ENCODE measurements at regions not wholly inside any gene's neighbourhood (a gene's known extent, or its start where the extent isn't known, plus 50 kb on each side); places are given as distances from the start of the nearest gene placed in this dataset.

DNA sequence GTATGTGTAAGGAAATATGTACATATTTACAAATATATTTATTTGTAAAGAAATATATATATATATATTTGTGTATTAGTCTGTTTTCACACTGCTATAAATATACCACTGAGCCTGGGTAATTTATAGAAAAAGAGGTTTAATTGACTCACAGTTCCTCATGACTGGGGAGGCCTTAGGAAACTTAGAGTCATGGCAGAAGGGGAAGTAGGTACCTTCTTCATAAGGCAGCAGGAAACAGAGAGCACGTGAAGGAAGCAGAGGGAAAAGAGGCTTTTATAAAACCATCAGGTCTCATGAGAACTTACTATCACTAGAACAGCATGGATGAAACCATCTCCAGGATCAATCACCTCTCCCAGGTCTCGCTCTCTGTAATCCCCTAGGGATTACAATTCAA is 644.5 kb upstream of the HS3ST5 start:
- H3K4me3 ChIP-seq (ENCODE audit: low read depth, low read length) = no peak overlapping the region
- TF ChIP-seq, protein P1, sequence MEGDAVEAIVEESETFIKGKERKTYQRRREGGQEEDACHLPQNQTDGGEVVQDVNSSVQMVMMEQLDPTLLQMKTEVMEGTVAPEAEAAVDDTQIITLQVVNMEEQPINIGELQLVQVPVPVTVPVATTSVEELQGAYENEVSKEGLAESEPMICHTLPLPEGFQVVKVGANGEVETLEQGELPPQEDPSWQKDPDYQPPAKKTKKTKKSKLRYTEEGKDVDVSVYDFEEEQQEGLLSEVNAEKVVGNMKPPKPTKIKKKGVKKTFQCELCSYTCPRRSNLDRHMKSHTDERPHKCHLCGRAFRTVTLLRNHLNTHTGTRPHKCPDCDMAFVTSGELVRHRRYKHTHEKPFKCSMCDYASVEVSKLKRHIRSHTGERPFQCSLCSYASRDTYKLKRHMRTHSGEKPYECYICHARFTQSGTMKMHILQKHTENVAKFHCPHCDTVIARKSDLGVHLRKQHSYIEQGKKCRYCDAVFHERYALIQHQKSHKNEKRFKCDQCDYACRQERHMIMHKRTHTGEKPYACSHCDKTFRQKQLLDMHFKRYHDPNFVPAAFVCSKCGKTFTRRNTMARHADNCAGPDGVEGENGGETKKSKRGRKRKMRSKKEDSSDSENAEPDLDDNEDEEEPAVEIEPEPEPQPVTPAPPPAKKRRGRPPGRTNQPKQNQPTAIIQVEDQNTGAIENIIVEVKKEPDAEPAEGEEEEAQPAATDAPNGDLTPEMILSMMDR (IDR thresholded peaks at IDR 0.05; ENCODE audit: insufficient read depth, low read depth, low read length) = no peak
- DNase-seq (ENCODE audit: low read depth) = no peak

DNA sequence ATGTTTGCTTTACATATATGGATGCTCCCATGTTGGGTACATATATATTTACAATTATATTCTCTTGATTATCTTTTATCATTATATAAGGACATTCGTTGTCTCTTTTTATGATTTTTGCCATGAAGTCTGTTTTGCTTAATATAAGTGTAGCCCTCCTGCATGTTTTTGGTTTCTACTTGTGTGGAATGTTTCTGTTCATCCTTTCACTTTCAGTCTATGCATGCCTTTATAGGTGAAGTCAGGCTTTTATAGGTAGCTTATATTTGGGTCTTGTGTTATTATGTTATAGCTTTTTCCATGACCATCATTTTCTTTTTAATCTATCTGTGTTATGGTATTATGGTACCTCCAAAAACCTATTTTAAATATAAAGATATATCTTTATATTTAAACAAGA is 612.5 kb upstream of the HS3ST5 start:
- DNase-seq (ENCODE audit: low read depth) = no peak
- H3K4me3 ChIP-seq (ENCODE audit: low read depth, low read length) = no peak overlapping the region
- TF ChIP-seq, protein P1 (IDR thresholded peaks at IDR 0.05; ENCODE audit: insufficient read depth, low read depth, low read length) = no peak

DNA sequence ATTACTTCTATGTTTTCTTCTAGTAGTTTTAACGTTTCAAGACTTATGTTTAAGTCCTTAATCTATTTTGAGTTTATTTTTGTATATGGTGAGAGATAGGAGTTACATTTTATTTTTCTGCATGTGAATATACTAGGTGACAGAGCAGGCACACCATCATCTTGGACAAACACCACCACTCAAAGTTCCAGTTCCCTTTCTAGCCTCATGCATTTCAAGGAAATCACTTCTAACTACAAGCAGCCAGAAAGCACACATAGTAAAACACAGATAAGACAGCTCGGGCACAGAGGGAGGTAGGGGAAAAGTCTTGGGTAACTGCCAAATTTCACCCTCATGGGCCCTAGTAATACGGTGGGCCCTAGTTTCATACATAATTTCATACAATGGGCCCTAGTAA is 609.4 kb upstream of the HS3ST5 start:
- no peak overlapping the region for H3K4me3 ChIP-seq (ENCODE audit: low read depth, low read length)
- DNase-seq (ENCODE audit: low read depth) = no peak
- TF ChIP-seq, protein P1 (IDR thresholded peaks at IDR 0.05; ENCODE audit: insufficient read depth, low read depth, low read length) = no peak

DNA sequence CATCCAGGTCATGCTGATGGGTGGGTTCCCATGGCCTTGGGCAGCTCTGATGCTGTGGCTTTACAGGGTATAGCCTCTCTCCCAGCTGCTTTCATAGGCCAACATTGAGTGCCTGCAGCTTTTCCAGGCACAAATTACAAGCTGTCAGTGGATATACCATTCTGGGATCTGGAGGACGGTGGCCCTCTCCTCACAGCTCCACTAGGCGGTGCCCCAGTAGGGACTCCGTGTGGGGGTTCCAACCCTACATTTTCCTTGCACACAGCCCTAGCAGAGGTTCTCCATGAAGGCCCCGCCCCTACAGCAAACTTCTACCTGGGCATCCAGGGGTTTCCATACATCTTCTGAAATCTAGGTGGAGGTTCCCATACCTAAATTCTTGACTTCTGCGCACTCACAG is 602.6 kb upstream of the HS3ST5 start:
- no peak for DNase-seq (ENCODE audit: low read depth)
- TF ChIP-seq, protein P1 (IDR thresholded peaks at IDR 0.05; ENCODE audit: insufficient read depth, low read depth, low read length) = no peak
- no peak overlapping the region for H3K4me3 ChIP-seq (ENCODE audit: low read depth, low read length)

DNA sequence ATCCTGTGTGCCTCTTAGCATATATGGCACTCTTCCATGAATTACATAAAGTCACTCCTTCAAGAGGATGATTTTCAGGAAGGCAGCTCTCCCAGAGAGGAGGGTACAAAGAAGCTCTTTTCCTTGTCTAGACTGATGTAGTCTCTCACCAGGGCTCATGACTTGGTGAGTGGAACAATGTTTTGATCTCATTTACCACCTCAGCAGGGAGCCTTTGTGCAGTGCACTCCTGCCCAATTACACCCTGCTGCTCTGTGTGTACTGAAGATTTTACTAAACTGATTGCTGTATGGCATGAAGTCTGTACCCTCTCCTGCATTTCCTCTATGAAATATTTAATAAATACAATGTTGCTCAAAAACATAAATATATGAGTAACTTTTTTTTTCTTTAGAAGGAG is 598.3 kb upstream of the HS3ST5 start:
- no peak overlapping the region for H3K4me3 ChIP-seq (ENCODE audit: low read depth, low read length)
- DNase-seq (ENCODE audit: low read depth) = no peak
- TF ChIP-seq, protein P1 (IDR thresholded peaks at IDR 0.05; ENCODE audit: insufficient read depth, low read depth, low read length) = no peak

DNA sequence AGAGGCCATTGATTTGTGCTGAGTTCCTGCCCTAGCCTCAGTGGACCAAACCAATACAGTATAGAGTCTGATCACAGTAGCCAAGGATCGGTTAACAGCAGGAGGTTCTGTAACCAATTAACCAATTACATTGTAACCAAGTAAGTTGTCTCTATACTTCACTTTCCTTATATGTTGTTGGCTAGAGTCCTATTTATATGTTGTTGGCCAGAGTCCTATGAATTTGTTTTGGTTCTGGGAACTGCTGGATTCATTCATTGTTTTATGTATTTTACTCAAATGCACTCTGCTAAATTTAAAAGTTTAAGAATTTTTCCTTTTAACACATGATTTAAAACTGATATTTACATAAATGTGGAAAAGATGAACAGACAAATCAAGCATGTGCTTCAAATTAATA is 597.4 kb upstream of the HS3ST5 start:
- TF ChIP-seq, protein P1 (IDR thresholded peaks at IDR 0.05; ENCODE audit: insufficient read depth, low read depth, low read length) = no peak
- DNase-seq (ENCODE audit: low read depth) = no peak
- H3K4me3 ChIP-seq (ENCODE audit: low read depth, low read length) = no peak overlapping the region

DNA sequence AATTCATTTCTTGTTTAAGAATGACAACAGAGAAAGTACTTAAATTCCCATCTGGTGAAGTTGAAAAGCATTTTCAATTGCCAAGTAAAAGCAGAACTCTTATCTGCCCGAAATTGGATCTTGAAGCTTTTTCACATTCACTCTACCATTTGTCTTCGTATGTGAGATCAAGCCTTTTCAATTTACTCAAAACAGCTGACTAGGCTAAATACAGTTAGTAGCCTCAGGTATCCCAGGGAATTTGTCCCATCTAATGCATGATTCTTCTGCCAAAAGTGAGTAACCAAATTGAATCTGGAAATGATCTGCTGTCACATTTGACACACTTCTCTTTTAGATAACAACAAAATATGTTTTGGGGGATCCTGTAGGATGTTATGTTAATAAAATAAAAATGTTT is 596.8 kb upstream of the HS3ST5 start:
- no peak overlapping the region for H3K4me3 ChIP-seq (ENCODE audit: low read depth, low read length)
- no peak for DNase-seq (ENCODE audit: low read depth)
- TF ChIP-seq, protein P1 (IDR thresholded peaks at IDR 0.05; ENCODE audit: insufficient read depth, low read depth, low read length) = no peak

All from fibroblast of villous mesenchyme (primary cell).